Endothelial cell of umbilical vein (primary cell): ENCODE measurements at regions not wholly inside any gene's neighbourhood (a gene's known extent, or its start where the extent isn't known, plus 50 kb on each side); places are given as distances from the start of the nearest gene placed in this dataset.

Source experiments
- BruUV-seq: library from RNA; stranded (reverse); fragments of 400-500 nt; replicated peaks from 2 replicates; lab custom pipeline; 2021; lab: Mats Ljungman, UMichigan
- CTCF ChIA-PET: fragments of 300-600, 350-600 bp; sonication (Branson Sonifier 250); formaldehyde crosslinking; loops from one replicate; lab custom pipeline; 2021; ENCODE audit warnings: antibody characterized with exemption, inconsistent platforms; lab: Charles Lee
- POLR2A ChIA-PET: fragments of 300-600, 350-600 bp; sonication (Branson Sonifier 250); formaldehyde crosslinking; loops from one replicate; lab custom pipeline; 2021; ENCODE audit warnings: antibody characterized with exemption, inconsistent platforms; lab: Charles Lee
- DNase-seq: peaks from one replicate; pipeline ENCODE4 v3.0.0-alpha.2; 2011; ENCODE audit warnings: low read depth, low spot score
- FAIRE-seq: peaks from 2 replicates; lab custom pipeline; 2011; peaks lifted over from hg19 to GRCh38; lab: Jason Lieb, UNC
- H2AFZ ChIP-seq: 2 replicates; pipeline ENCODE4 v1.6.0; 2012; ENCODE audit warnings: low read depth, low read length, control low read depth, inconsistent platforms
- H3K27ac ChIP-seq: 2 replicates; pipeline ENCODE4 v1.5.1; 2011; ENCODE audit warnings: low read depth, mild to moderate bottlenecking, control low read depth, low read length, moderate library complexity; ENCODE audit not compliant: insufficient read depth
- H3K27me3 ChIP-seq, 2 experiments: 2 replicates each; pipeline versions ENCODE4 v1.6.0 to v1.6.1; 2011; ENCODE audit warnings: low read length in 2 of 2, mixed read lengths in 1 of 2; ENCODE audit not compliant: control insufficient read depth in 2 of 2, insufficient read depth in 2 of 2
- H3K36me3 ChIP-seq, 2 experiments: 2 replicates in 1 of 2; 3 replicates in 1 of 2; pipeline ENCODE4 v1.5.1; 2011; ENCODE audit warnings: low read length in 2 of 2, mild to moderate bottlenecking in 1 of 2, moderate library complexity in 1 of 2; ENCODE audit not compliant: control insufficient read depth in 2 of 2, insufficient read depth in 2 of 2; ENCODE audit errors: extremely low read depth in 1 of 2
- H3K4me1 ChIP-seq: 3 replicates; pipeline ENCODE4 v1.5.1; 2011; ENCODE audit warnings: mild to moderate bottlenecking, low read length; ENCODE audit not compliant: control insufficient read depth, insufficient read depth; ENCODE audit errors: extremely low read depth
- H3K4me2 ChIP-seq: 2 replicates; pipeline ENCODE4 v1.6.1; 2011; ENCODE audit warnings: low read length, control low read depth, mixed read lengths; ENCODE audit not compliant: insufficient read depth
- H3K4me3 ChIP-seq, 3 experiments: fragments of 200-600 bp in 1 of 3; sonication (generic), shearing (Covaris generic) in 1 of 3; replicated peaks in 1 of 3; 2 replicates each; pipeline ENCODE4 v1.5.1; 2011 to 2016; ENCODE audit warnings: control low read depth in 3 of 3, low read length in 3 of 3, mild to moderate bottlenecking in 2 of 3, inconsistent platforms in 1 of 3, low read depth in 1 of 3, moderate library complexity in 1 of 3; ENCODE audit not compliant: insufficient read depth in 1 of 3
- H3K79me2 ChIP-seq: 2 replicates; pipeline ENCODE4 v1.6.0; 2012; ENCODE audit warnings: low read length, inconsistent platforms; ENCODE audit not compliant: control insufficient read depth, insufficient read depth
- H3K9ac ChIP-seq: replicated peaks from 2 replicates; pipeline ENCODE3; 2011; ENCODE audit warnings: low read length, control low read depth; ENCODE audit not compliant: insufficient read depth; ENCODE audit errors: extremely low read depth
- H3K9me1 ChIP-seq: replicated peaks from 3 replicates; pipeline ENCODE4 v1.6.0; 2011; ENCODE audit warnings: mild to moderate bottlenecking, low read length; ENCODE audit not compliant: control insufficient read depth, insufficient read depth; ENCODE audit errors: extremely low read depth
- H3K9me3 ChIP-seq: replicated peaks from 2 replicates; pipeline ENCODE4 v1.5.1; 2012; ENCODE audit warnings: low read length, inconsistent platforms; ENCODE audit not compliant: control insufficient read depth, insufficient read depth
- H4K20me1 ChIP-seq: replicated peaks from 2 replicates; pipeline ENCODE3; 2011; ENCODE audit warnings: mild to moderate bottlenecking, low read length; ENCODE audit not compliant: control insufficient read depth, insufficient read depth; ENCODE audit errors: extremely low read depth
- CTCF ChIP-seq, 2 donors: IDR thresholded peaks; 1 replicate in 1 of 2; 2 replicates in 1 of 2; pipeline ENCODE4 v1.5.1; 2011; ENCODE audit warnings: low read length in 2 of 2, mild to moderate bottlenecking in 2 of 2, moderate library complexity in 2 of 2, control low read depth in 1 of 2, inconsistent platforms in 1 of 2, low read depth in 1 of 2; ENCODE audit not compliant: insufficient read depth in 1 of 2; ENCODE audit errors: extremely low read depth in 1 of 2
- EZH2 ChIP-seq: IDR thresholded peaks from 2 replicates; pipeline ENCODE4 v1.6.1; 2012; ENCODE audit warnings: borderline replicate concordance, low read depth, mild to moderate bottlenecking, moderate library complexity, low read length, inconsistent platforms; ENCODE audit not compliant: severe bottlenecking
- FOS ChIP-seq: IDR thresholded peaks from 2 replicates; pipeline ENCODE4 v1.6.1; 2011; ENCODE audit warnings: mild to moderate bottlenecking, low read length, moderate library complexity, borderline replicate concordance; ENCODE audit not compliant: insufficient read depth
- GATA2 ChIP-seq: IDR thresholded peaks from 2 replicates; pipeline ENCODE4 v1.7.0; 2011; ENCODE audit warnings: low read depth, mild to moderate bottlenecking, moderate library complexity, mixed read lengths, low read length; ENCODE audit not compliant: insufficient read length, insufficient read depth
- JUN ChIP-seq: IDR thresholded peaks from 2 replicates; pipeline ENCODE4 v1.6.1; 2011; ENCODE audit warnings: borderline replicate concordance, low read depth; ENCODE audit not compliant: insufficient read length, insufficient read depth
- MAX ChIP-seq: IDR thresholded peaks from 2 replicates; pipeline ENCODE4 v1.6.1; 2011; ENCODE audit not compliant: insufficient read depth, insufficient read length
- MYC ChIP-seq: IDR thresholded peaks from one replicate; pipeline ENCODE4 v1.6.1; 2011; ENCODE audit warnings: mild to moderate bottlenecking, low read depth, low read length
- POLR2A ChIP-seq: IDR thresholded peaks from 2 replicates; pipeline ENCODE4 v1.6.1; 2012; ENCODE audit warnings: low read depth, mild to moderate bottlenecking, control low read depth, low read length
- POLR2AphosphoS5 ChIP-seq: IDR thresholded peaks from 2 replicates; pipeline ENCODE4 v1.6.1; 2012; ENCODE audit warnings: low read depth, mild to moderate bottlenecking, control low read depth, low read length, moderate library complexity; ENCODE audit not compliant: insufficient read depth
- dilution Hi-C: fragments of 300-500 bp; cut with MboI; formaldehyde crosslinking; loops from one replicate; pipeline ENCODE4 v1.15.0; 2019; ENCODE audit warnings: low sequenced_read_pairs; ENCODE audit not compliant: extremely low pct_ligation_motif_present
- intact Hi-C: fragments of 100-400 bp; cut with micrococcal nuclease; formaldehyde crosslinking; loops from one replicate; pipeline ENCODE4 v1.10.0; 2022

- intact Hi-C loops: loop anchor here (5.0 kb wide), 2 partner anchors 94 to 201 kb away; no protein-coding TSS in a partner anchor
- TF ChIP-seq POLR2AphosphoS5: no peak
- no peak for TF ChIP-seq POLR2A
- TF ChIP-seq FOS: no peak
- no peak for TF ChIP-seq EZH2
- no peak for TF ChIP-seq GATA2
- no peak for TF ChIP-seq JUN
- no peak for TF ChIP-seq MAX
- TF ChIP-seq CTCF (IDR thresholded peaks at IDR 0.05; ENCODE audit: extremely low read depth in 1 of 2, insufficient read depth in 1 of 2, low read depth in 1 of 2, low read length in 2 of 2): no peak
- no peak for TF ChIP-seq MYC
- Histone ChIP-seq H3K9ac (no peak overlapping the region), H3K9me3 (no peaks in the 10 kb centered on the region), H4K20me1 (no peaks in the 10 kb centered on the region), H3K27ac (no peak overlapping the region), H3K9me1 (no peaks in the 10 kb centered on the region), H3K4me3 (no peak overlapping the region), H3K4me1 (peaks cover 11% of the 10 kb centered on the region), H3K36me3 (no peaks in the 10 kb centered on the region), H2AFZ (no peak overlapping the region), H3K4me2 (no peak overlapping the region), H3K27me3 (no peaks in the 10 kb centered on the region), H3K79me2 (no peaks in the 10 kb centered on the region)
- DNase-seq (no peak), FAIRE-seq (no peak)
- BruUV-seq: no TSS peak
- CTCF ChIA-PET: interaction anchor here (1.0 to 4.7 kb wide), 3 partner anchors 13 to 138 kb away, joined by 3 to 50 read pairs (median 3); no protein-coding TSS in a partner anchor
- dilution Hi-C loops: no loop called here
- POLR2A ChIA-PET: no interaction called here
Observed at GRCh38 chr6:137801352-137802114, 65.5 kb upstream of the TNFAIP3 start.
